H1 (cell line): ENCODE measurements at regions not wholly inside any gene's neighbourhood (a gene's known extent, or its start where the extent isn't known, plus 50 kb on each side); places are given as distances from the start of the nearest gene placed in this dataset.

Experiments used
- BRCA1 ChIP-seq: IDR thresholded peaks from 2 replicates; pipeline ENCODE4 v1.6.1; 2012; ENCODE audit warnings: low read depth, low read length, improper control_type of control experiment
- CREB1 ChIP-seq: IDR thresholded peaks from 2 replicates; pipeline ENCODE4 v1.6.1; 2012; ENCODE audit warnings: inconsistent platforms
- CTCF ChIP-seq, 3 experiments: IDR thresholded peaks; 1 replicate in 2 of 3; 2 replicates in 1 of 3; pipeline versions ENCODE4 v1.5.1 to v1.6.1; 2011; ENCODE audit warnings: low read length in 3 of 3, mild to moderate bottlenecking in 3 of 3, inconsistent platforms in 2 of 3, low read depth in 1 of 3, moderate library complexity in 1 of 3; ENCODE audit not compliant: insufficient read depth in 1 of 3; ENCODE audit errors: control extremely low read depth in 1 of 3
- EP300 ChIP-seq, 2 experiments: IDR thresholded peaks; 1 replicate in 1 of 2; 2 replicates in 1 of 2; pipeline ENCODE4 v1.6.1; 2011 to 2012; ENCODE audit warnings: low read depth in 2 of 2, low read length in 2 of 2, mild to moderate bottlenecking in 2 of 2, borderline replicate concordance in 1 of 2, inconsistent platforms in 1 of 2, moderate library complexity in 1 of 2
- EZH2 ChIP-seq: fragments of 200-600 bp; sonication (generic); IDR thresholded peaks from 2 replicates; pipeline ENCODE4 v1.7.1; 2012; ENCODE audit warnings: low read depth, mild to moderate bottlenecking, moderate library complexity, low read length, inconsistent platforms; ENCODE audit not compliant: severe bottlenecking
- JUND ChIP-seq: IDR thresholded peaks from 2 replicates; pipeline ENCODE4 v1.6.1; 2011; ENCODE audit warnings: mild to moderate bottlenecking, improper control_type of control experiment, low read length
- POLR2A ChIP-seq, 2 experiments: IDR thresholded peaks; 1 replicate in 1 of 2; 2 replicates in 1 of 2; pipeline ENCODE4 v1.6.1; 2011; ENCODE audit warnings: low read depth in 2 of 2, low read length in 2 of 2, mild to moderate bottlenecking in 2 of 2; ENCODE audit errors: control extremely low read depth in 1 of 2
- POLR2AphosphoS5 ChIP-seq: IDR thresholded peaks from 2 replicates; pipeline ENCODE4 v1.6.1; 2011; ENCODE audit warnings: low read depth, low read length
- SP2 ChIP-seq: IDR thresholded peaks from 2 replicates; pipeline ENCODE4 v1.6.1; 2012; ENCODE audit warnings: mild to moderate bottlenecking, low read length, inconsistent platforms
- SUZ12 ChIP-seq: fragments of 200-600 bp; sonication (generic); IDR thresholded peaks from 2 replicates; pipeline ENCODE4 v1.6.1; 2012; ENCODE audit warnings: mild to moderate bottlenecking, inconsistent platforms, low read length, moderate library complexity, mixed read lengths
- USF2 ChIP-seq: IDR thresholded peaks from 2 replicates; pipeline ENCODE4 v1.6.1; 2011; ENCODE audit warnings: low read length, improper control_type of control experiment
- YY1 ChIP-seq: IDR thresholded peaks from 2 replicates; pipeline ENCODE4 v1.6.1; 2011; ENCODE audit warnings: low read depth, mild to moderate bottlenecking, low read length
- TF ChIP-seq, protein P1 (sequence below): IDR thresholded peaks from 2 replicates; pipeline ENCODE4 v1.6.1; 2012; ENCODE audit warnings: low read length, inconsistent platforms

DNA sequence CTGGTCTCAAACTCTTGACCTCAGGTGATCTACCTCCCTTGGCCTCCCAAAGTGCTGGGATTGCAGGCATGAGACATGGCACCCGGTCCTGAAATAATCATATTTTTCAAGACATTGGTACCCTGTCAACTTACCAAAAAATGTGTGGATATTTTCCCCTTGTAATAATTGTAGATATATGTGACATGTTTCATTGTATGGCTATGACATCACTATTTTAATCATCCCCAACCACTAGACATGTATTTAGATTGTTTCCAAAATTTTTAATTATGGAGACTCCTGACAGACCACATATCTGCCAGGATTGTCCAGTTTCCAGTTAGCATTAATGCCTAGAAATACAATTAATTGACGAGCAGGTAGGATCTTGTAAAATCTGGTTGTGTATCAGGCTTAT lies 96.7 kb upstream of the NEGR1 start:
- TF ChIP-seq JUND, result no peak
- no peak for TF ChIP-seq POLR2AphosphoS5
- no peak for TF ChIP-seq BRCA1
- TF ChIP-seq CTCF (IDR thresholded peaks at IDR 0.05; ENCODE audit: control extremely low read depth in 1 of 3, insufficient read depth in 1 of 3, low read depth in 1 of 3, low read length in 3 of 3), result no peak
- no peak for TF ChIP-seq EZH2
- no peak for TF ChIP-seq CREB1
- no peak for TF ChIP-seq YY1
- TF ChIP-seq, protein P1, sequence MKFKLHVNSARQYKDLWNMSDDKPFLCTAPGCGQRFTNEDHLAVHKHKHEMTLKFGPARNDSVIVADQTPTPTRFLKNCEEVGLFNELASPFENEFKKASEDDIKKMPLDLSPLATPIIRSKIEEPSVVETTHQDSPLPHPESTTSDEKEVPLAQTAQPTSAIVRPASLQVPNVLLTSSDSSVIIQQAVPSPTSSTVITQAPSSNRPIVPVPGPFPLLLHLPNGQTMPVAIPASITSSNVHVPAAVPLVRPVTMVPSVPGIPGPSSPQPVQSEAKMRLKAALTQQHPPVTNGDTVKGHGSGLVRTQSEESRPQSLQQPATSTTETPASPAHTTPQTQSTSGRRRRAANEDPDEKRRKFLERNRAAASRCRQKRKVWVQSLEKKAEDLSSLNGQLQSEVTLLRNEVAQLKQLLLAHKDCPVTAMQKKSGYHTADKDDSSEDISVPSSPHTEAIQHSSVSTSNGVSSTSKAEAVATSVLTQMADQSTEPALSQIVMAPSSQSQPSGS, result no peak
- no peak for TF ChIP-seq USF2
- TF ChIP-seq SUZ12, result no peak
- no peak for TF ChIP-seq SP2
- TF ChIP-seq POLR2A (IDR thresholded peaks at IDR 0.05; ENCODE audit: control extremely low read depth in 1 of 2, low read depth in 2 of 2, low read length in 2 of 2), result no peak
- no peak for TF ChIP-seq EP300 (IDR thresholded peaks at IDR 0.05; ENCODE audit: borderline replicate concordance in 1 of 2, low read depth in 2 of 2, low read length in 2 of 2)
